Esophagus muscularis mucosa (tissue), 4 donors: ENCODE measurements at regions not wholly inside any gene's neighbourhood (a gene's known extent, or its start where the extent isn't known, plus 50 kb on each side); places are given as distances from the start of the nearest gene placed in this dataset.

Source experiments
- DNase-seq: peaks from one replicate; pipeline ENCODE4 v3.0.0-alpha.2; 2017; ENCODE audit errors: extremely low spot score
- H3K27ac ChIP-seq, 4 donors: fragments of 200-600 bp; sonication (generic); replicated peaks in 1 of 4; 1 replicate in 3 of 4; 2 replicates in 1 of 4; pipeline ENCODE4 v1.5.1; 2016 to 2019; ENCODE audit warnings: mild to moderate bottlenecking in 1 of 4
- H3K27me3 ChIP-seq, 4 donors: fragments of 200-600 bp; sonication (generic); one replicate each; pipeline versions ENCODE4 v1.5.1 to v1.6.0; 2016 to 2019
- H3K36me3 ChIP-seq, 4 donors: fragments of 200-600 bp; sonication (generic); one replicate each; pipeline ENCODE4 v1.5.1; 2016 to 2019
- H3K4me1 ChIP-seq, 4 donors: fragments of 200-600 bp; sonication (generic); one replicate each; pipeline ENCODE4 v1.5.1; 2016 to 2019
- H3K4me3 ChIP-seq, 4 donors: fragments of 200-600 bp; sonication (generic); 1 replicate in 2 of 4; 2 replicates in 2 of 4; pipeline ENCODE4 v1.5.1; 2016 to 2019; ENCODE audit warnings: mild to moderate bottlenecking in 4 of 4, moderate library complexity in 1 of 4
- H3K9me3 ChIP-seq, 4 donors: fragments of 200-600 bp; sonication (generic); 1 replicate in 3 of 4; 2 replicates in 1 of 4; pipeline ENCODE4 v1.5.1; 2016 to 2019
- CTCF ChIP-seq, 3 experiments: fragments of 200-600 bp in 2 of 3; fragments of 450-650 bp in 1 of 3; sonication (generic) in 2 of 3; IDR thresholded peaks; one replicate each; pipeline ENCODE4 v1.5.1; 2017 to 2019; ENCODE audit warnings: antibody characterized with exemption in 3 of 3, mild to moderate bottlenecking in 2 of 3, moderate library complexity in 1 of 3
- EP300 ChIP-seq: sonication (generic); formaldehyde crosslinking; IDR thresholded peaks from one replicate; pipeline ENCODE4 v1.6.1; 2017; ENCODE audit warnings: antibody characterized with exemption
- POLR2A ChIP-seq: fragments of 450-650 bp; IDR thresholded peaks from one replicate; pipeline ENCODE4 v1.6.1; 2017; ENCODE audit warnings: antibody characterized with exemption, moderate library complexity, mild to moderate bottlenecking, low read depth
- POLR2AphosphoS5 ChIP-seq, 2 donors: sonication (generic); formaldehyde crosslinking; IDR thresholded peaks; one replicate each; pipeline ENCODE4 v1.6.1; 2017; ENCODE audit warnings: antibody characterized with exemption in 2 of 2
- whole genome bisulfite sequencing: methylation state at CpG from one replicate; pipeline ENCODE4 v1.1.5; 2018; 5-methylcytosine and 5-hydroxymethylcytosine counted together
- intact Hi-C: fragments of 100-400 bp; cut with DNase I; formaldehyde crosslinking; loops from one replicate; pipeline ENCODE4 v1.15.1; 2023

- H3K36me3 ChIP-seq, result no peaks in the 10 kb centered on the region
- H3K27me3 ChIP-seq, result no peaks in the 10 kb centered on the region
- no peak for TF ChIP-seq POLR2AphosphoS5 (IDR thresholded peaks at IDR 0.05)
- no peak for TF ChIP-seq EP300
- TF ChIP-seq POLR2A, result no peak
- no peak for TF ChIP-seq CTCF (IDR thresholded peaks at IDR 0.05)
- WGBS, result 71% methylated on average over 1 of the region's 1 CpG
- H3K9me3 ChIP-seq, result no peaks in the 10 kb centered on the region
- H3K4me1 ChIP-seq, result no peaks in the 10 kb centered on the region
- no peak overlapping the region for H3K27ac ChIP-seq
- intact Hi-C loops, result no loop called here
- no peak for DNase-seq
- H3K4me3 ChIP-seq, result no peak overlapping the region
Observed at GRCh38 chr3:176969066-176969465, 228.2 kb downstream of the TBL1XR1 start.

- no peak overlapping the region for H3K27ac ChIP-seq
- H3K9me3 ChIP-seq, result no peaks in the 10 kb centered on the region
- intact Hi-C loops, result no loop called here
Observed at GRCh38 chr3:176968631-176969030, 228.7 kb downstream of the TBL1XR1 start.

GRCh38 chr3:176967522-176967921, 229.8 kb downstream of the TBL1XR1 start:
- WGBS, result 79% methylated on average over 3 of the region's 3 CpGs
- H3K27me3 ChIP-seq, result no peaks in the 10 kb centered on the region
- H3K27ac ChIP-seq, result no peak overlapping the region
- intact Hi-C loops, result no loop called here
- H3K4me3 ChIP-seq, result no peak overlapping the region
- no peaks in the 10 kb centered on the region for H3K36me3 ChIP-seq
- DNase-seq, result no peak
- H3K4me1 ChIP-seq, result no peaks in the 10 kb centered on the region
- H3K9me3 ChIP-seq, result no peaks in the 10 kb centered on the region
- TF ChIP-seq CTCF (IDR thresholded peaks at IDR 0.05) (no peak), EP300 (no peak), POLR2AphosphoS5 (IDR thresholded peaks at IDR 0.05) (no peak), POLR2A (no peak)

More at GRCh38 chr3:176968631-176969030, 228.7 kb downstream of the TBL1XR1 start:
- DNase-seq, result no peak
- H3K27me3 ChIP-seq, result no peaks in the 10 kb centered on the region
- TF ChIP-seq POLR2AphosphoS5 (IDR thresholded peaks at IDR 0.05) (no peak), EP300 (no peak)
- H3K4me3 ChIP-seq, result no peak overlapping the region
- no peaks in the 10 kb centered on the region for H3K36me3 ChIP-seq
- H3K4me1 ChIP-seq, result no peaks in the 10 kb centered on the region
- 98% methylated on average over 2 of the region's 2 CpGs for WGBS

- Histone ChIP-seq H3K4me1 (no peaks in the 10 kb centered on the region), H3K27ac (no peak overlapping the region), H3K4me3 (no peak overlapping the region), H3K9me3 (no peaks in the 10 kb centered on the region), H3K27me3 (no peaks in the 10 kb centered on the region), H3K36me3 (no peaks in the 10 kb centered on the region)
- 74% methylated on average over 5 of the region's 5 CpGs for whole genome bisulfite sequencing
- DNase-seq, result no peak
- TF ChIP-seq CTCF (IDR thresholded peaks at IDR 0.05) (no peak), POLR2A (no peak), POLR2AphosphoS5 (IDR thresholded peaks at IDR 0.05) (no peak), EP300 (no peak)
- intact Hi-C loops, result no loop called here
Observed at GRCh38 chr3:176964661-176965060, 232.6 kb downstream of the TBL1XR1 start.

GRCh38 chr3:176961916-176962315, 235.4 kb downstream of the TBL1XR1 start:
- 86% methylated on average over 2 of the region's 2 CpGs for WGBS
- no peak for DNase-seq
- intact Hi-C loops, result no loop called here
- Histone ChIP-seq H3K4me1 (no peaks in the 10 kb centered on the region), H3K27me3 (no peaks in the 10 kb centered on the region), H3K4me3 (no peak overlapping the region), H3K27ac (no peak overlapping the region), H3K36me3 (no peaks in the 10 kb centered on the region), H3K9me3 (no peaks in the 10 kb centered on the region)
- no peak for TF ChIP-seq CTCF (IDR thresholded peaks at IDR 0.05)
- TF ChIP-seq POLR2A, result no peak
- no peak for TF ChIP-seq POLR2AphosphoS5 (IDR thresholded peaks at IDR 0.05)
- no peak for TF ChIP-seq EP300
